Gastroesophageal sphincter (tissue), 4 donors: ENCODE measurements at regions not wholly inside any gene's neighbourhood (a gene's known extent, or its start where the extent isn't known, plus 50 kb on each side); places are given as distances from the start of the nearest gene placed in this dataset.

Experiments
- ATAC-seq: fragments of 150-250 bp; one replicate; pipeline ENCODE4 v1.9.1; 2016; ENCODE audit warnings: mild to moderate bottlenecking, moderate library complexity
- H3K27ac ChIP-seq, 4 donors: fragments of 200-600 bp; sonication (generic) in 3 of 4; 1 replicate in 3 of 4; 2 replicates in 1 of 4; pipeline ENCODE4 v1.5.1; 2016 to 2019
- H3K27me3 ChIP-seq: fragments of 200-600 bp; sonication (generic); one replicate; pipeline ENCODE4 v1.5.1; 2019
- H3K36me3 ChIP-seq, 2 donors: fragments of 200-600 bp; sonication (generic); one replicate each; pipeline ENCODE4 v1.5.1; 2019; ENCODE audit warnings: control low read depth in 1 of 2
- H3K4me1 ChIP-seq, 3 donors: fragments of 200-600 bp; sonication (generic); 1 replicate in 2 of 3; 2 replicates in 1 of 3; pipeline ENCODE4 v1.5.1; 2016 to 2019; ENCODE audit warnings: control low read depth in 2 of 3
- H3K4me3 ChIP-seq, 2 donors: fragments of 200-600 bp; sonication (generic); one replicate each; pipeline ENCODE4 v1.5.1; 2019; ENCODE audit warnings: mild to moderate bottlenecking in 1 of 2, moderate library complexity in 1 of 2
- H3K9me3 ChIP-seq, 3 donors: fragments of 200-600 bp; sonication (generic); one replicate each; pipeline ENCODE4 v1.5.1; 2017 to 2019; ENCODE audit warnings: control low read depth in 2 of 3
- EP300 ChIP-seq: sonication (generic); formaldehyde crosslinking; IDR thresholded peaks from one replicate; pipeline ENCODE4 v1.6.1; 2017; ENCODE audit warnings: antibody characterized with exemption, mild to moderate bottlenecking
- POLR2A ChIP-seq, 2 donors: fragments of 450-650 bp; IDR thresholded peaks; one replicate each; pipeline ENCODE4 v1.6.1; 2017; ENCODE audit warnings: antibody characterized with exemption in 2 of 2, mild to moderate bottlenecking in 2 of 2, moderate library complexity in 1 of 2
- POLR2AphosphoS5 ChIP-seq: sonication (generic); formaldehyde crosslinking; IDR thresholded peaks from one replicate; pipeline ENCODE4 v1.6.1; 2017; ENCODE audit warnings: antibody characterized with exemption
- WGBS, 2 donors: methylation state at CpG; one replicate each; pipeline ENCODE4 v1.1.5; 2018; ENCODE audit warnings: low coverage in 1 of 2; 5-methylcytosine and 5-hydroxymethylcytosine counted together
- TF ChIP-seq, protein P1 (sequence below), 4 experiments: fragments of 200-600 bp in 2 of 4; fragments of 450-650 bp in 2 of 4; sonication (generic) in 1 of 4; IDR thresholded peaks; one replicate each; pipeline ENCODE4 v1.5.1; 2017 to 2019; ENCODE audit warnings: antibody characterized with exemption in 4 of 4, mild to moderate bottlenecking in 2 of 4, moderate library complexity in 2 of 4

DNA sequence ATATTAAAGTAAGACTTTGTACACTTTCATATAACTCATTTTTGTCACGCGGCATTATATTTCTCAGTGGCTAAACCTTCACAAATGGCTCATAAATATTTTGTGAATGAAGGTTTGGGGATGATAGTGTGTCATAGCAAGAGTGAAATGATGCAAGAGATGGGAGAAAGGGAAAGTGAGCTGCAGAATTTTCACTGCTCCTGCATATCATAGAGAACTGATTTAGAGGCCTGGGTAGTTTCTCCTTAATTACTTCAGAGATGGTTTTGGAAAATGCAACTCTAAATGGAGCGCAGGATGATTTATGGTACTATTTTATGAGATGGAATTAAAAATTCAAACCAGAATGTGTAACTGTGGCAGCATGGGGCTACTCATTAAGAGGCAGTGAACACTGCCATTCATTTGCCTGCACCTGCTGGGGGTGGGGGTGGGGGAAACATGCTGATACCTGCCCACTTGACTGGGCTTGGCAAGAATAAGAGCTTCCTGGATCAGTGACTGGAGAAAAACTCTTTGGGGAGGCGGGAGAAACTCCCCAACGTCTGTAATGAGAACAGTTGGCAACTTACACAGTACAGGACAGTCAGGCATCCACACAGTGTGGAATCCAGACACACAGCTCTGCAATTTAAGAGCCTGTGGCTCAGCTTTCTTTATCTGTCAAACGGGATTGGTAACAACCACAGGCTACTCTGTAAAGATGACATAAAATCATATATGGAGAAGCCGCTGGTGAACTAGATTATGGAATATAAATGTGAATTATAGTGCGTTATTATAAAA, 941.9 kb downstream of the SLC4A3 start:
- TF ChIP-seq POLR2AphosphoS5: no peak
- no peak for TF ChIP-seq EP300
- TF ChIP-seq, protein P1, sequence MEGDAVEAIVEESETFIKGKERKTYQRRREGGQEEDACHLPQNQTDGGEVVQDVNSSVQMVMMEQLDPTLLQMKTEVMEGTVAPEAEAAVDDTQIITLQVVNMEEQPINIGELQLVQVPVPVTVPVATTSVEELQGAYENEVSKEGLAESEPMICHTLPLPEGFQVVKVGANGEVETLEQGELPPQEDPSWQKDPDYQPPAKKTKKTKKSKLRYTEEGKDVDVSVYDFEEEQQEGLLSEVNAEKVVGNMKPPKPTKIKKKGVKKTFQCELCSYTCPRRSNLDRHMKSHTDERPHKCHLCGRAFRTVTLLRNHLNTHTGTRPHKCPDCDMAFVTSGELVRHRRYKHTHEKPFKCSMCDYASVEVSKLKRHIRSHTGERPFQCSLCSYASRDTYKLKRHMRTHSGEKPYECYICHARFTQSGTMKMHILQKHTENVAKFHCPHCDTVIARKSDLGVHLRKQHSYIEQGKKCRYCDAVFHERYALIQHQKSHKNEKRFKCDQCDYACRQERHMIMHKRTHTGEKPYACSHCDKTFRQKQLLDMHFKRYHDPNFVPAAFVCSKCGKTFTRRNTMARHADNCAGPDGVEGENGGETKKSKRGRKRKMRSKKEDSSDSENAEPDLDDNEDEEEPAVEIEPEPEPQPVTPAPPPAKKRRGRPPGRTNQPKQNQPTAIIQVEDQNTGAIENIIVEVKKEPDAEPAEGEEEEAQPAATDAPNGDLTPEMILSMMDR (IDR thresholded peaks at IDR 0.05): no peak
- no peak for TF ChIP-seq POLR2A (IDR thresholded peaks at IDR 0.05)
- H3K27ac ChIP-seq: no peak overlapping the region
- no peak overlapping the region for H3K4me3 ChIP-seq
- ATAC-seq: no peak
- H3K36me3 ChIP-seq: no peaks in the 10 kb centered on the region
- H3K27me3 ChIP-seq: no peaks in the 10 kb centered on the region
- H3K9me3 ChIP-seq: no peaks in the 10 kb centered on the region
- H3K4me1 ChIP-seq: no peaks in the 10 kb centered on the region
- 68 to 77% methylated on average over 8 of the region's 8 CpGs for WGBS, 2 donors

DNA sequence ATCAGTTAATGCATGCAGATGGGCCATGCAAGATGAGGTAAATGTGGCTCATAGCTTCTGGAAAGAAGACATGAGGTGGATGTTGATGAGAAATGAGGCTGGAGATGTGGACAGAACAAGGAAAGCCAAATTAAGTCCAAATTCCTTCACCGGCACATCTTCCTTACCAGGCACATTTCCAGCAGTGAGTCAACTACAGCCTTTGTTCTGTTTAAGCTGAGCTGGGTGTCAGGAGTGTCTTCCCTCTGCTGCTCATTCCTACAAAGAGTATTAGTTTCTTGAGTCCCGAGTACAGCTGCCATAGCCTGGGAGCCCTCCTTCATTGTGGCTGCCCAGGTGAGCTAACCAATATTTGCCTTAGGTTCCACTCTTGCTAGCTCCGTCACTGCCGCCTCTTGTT, 945.0 kb downstream of the SLC4A3 start:
- no peaks in the 10 kb centered on the region for H3K4me1 ChIP-seq
- no peak for ATAC-seq
- H3K27me3 ChIP-seq: no peaks in the 10 kb centered on the region
- H3K36me3 ChIP-seq: no peaks in the 10 kb centered on the region
- no peak overlapping the region for H3K4me3 ChIP-seq
- H3K27ac ChIP-seq: no peak overlapping the region
- no peak for TF ChIP-seq POLR2A (IDR thresholded peaks at IDR 0.05)
- no peak for TF ChIP-seq POLR2AphosphoS5
- TF ChIP-seq EP300: no peak
- TF ChIP-seq, protein P1 (IDR thresholded peaks at IDR 0.05): no peak
- H3K9me3 ChIP-seq: no peaks in the 10 kb centered on the region
- 76 to 86% methylated on average over 3 to 4 of the region's 4 CpGs for WGBS, 2 donors

DNA sequence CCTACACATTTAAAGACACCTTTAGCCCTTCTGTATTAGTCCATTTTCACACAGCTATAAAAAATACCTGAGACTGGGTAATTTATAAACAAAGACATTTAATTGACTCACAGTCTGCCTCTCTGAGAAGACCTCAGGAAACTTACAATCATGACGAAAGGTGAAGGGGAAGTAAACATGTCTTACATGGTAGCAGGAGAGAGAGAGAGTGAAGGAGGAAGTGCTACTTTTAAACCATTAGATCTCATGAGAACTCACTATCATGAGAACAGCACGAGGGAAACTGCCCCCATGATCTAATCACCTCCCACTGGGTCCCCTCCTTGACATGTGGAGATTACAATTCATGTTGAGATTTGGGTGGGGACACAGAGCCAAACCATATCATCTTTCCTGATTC, 946.6 kb downstream of the SLC4A3 start:
- no peak for ATAC-seq
- TF ChIP-seq POLR2A (IDR thresholded peaks at IDR 0.05) (no peak), POLR2AphosphoS5 (no peak), EP300 (no peak)
- TF ChIP-seq, protein P1 (IDR thresholded peaks at IDR 0.05): no peak
- Histone ChIP-seq H3K27me3 (no peaks in the 10 kb centered on the region), H3K9me3 (no peaks in the 10 kb centered on the region), H3K36me3 (no peaks in the 10 kb centered on the region), H3K27ac (no peak overlapping the region), H3K4me1 (no peaks in the 10 kb centered on the region), H3K4me3 (no peak overlapping the region)
- 49 to 83% methylated on average over 1 to 2 of the region's 2 CpGs for WGBS, 2 donors

DNA sequence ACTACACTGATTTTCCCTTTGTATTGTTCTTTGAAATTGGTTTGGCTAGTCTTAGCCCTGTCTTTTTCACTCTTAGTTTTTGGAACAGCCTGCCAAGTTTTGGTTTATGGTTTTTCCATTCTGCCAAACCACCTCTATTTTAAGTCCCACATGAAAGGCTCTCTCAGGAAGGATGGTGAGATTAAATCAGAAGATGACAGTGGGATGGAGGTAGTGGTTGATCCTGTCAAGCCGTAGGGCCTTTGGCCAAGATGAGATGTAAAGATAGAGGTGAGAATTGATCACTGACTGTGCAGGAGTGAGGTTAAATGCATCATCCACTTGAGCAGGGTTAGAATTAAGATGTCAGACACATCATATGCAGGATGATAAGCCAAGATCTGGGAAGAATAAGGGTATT, 948.5 kb downstream of the SLC4A3 start:
- H3K36me3 ChIP-seq: no peaks in the 10 kb centered on the region

More for the DNA sequence above, 948.5 kb downstream of the SLC4A3 start:
- no peak for ATAC-seq
- no peaks in the 10 kb centered on the region for H3K9me3 ChIP-seq
- TF ChIP-seq EP300 (no peak), POLR2A (IDR thresholded peaks at IDR 0.05) (no peak), POLR2AphosphoS5 (no peak)
- TF ChIP-seq, protein P1 (IDR thresholded peaks at IDR 0.05): no peak
- 44% methylated on average over 1 of the region's 1 CpG; no CpG with 5 or more reads in 1 of the 2 donors for WGBS, 2 donors
- no peak overlapping the region for H3K4me3 ChIP-seq
- H3K27ac ChIP-seq: no peak overlapping the region
- no peaks in the 10 kb centered on the region for H3K4me1 ChIP-seq
- no peaks in the 10 kb centered on the region for H3K27me3 ChIP-seq
